GM23248 (cell line): ENCODE measurements at regions not wholly inside any gene's neighbourhood (a gene's known extent, or its start where the extent isn't known, plus 50 kb on each side); places are given as distances from the start of the nearest gene placed in this dataset.

Experiments
- EZH2 ChIP-seq: fragments of 200-600 bp; sonication (generic); IDR thresholded peaks from 2 replicates; pipeline ENCODE4 v1.6.1; 2018; ENCODE audit warnings: antibody characterized with exemption, mild to moderate bottlenecking; ENCODE audit not compliant: insufficient read depth, poor library complexity, severe bottlenecking
- EZH2phosphoT487 ChIP-seq: fragments of 200-600 bp; sonication (generic); IDR thresholded peaks from 2 replicates; pipeline ENCODE4 v1.6.1; 2018; ENCODE audit warnings: antibody characterized with exemption, moderate library complexity, mild to moderate bottlenecking, low read depth; ENCODE audit not compliant: insufficient read depth

DNA sequence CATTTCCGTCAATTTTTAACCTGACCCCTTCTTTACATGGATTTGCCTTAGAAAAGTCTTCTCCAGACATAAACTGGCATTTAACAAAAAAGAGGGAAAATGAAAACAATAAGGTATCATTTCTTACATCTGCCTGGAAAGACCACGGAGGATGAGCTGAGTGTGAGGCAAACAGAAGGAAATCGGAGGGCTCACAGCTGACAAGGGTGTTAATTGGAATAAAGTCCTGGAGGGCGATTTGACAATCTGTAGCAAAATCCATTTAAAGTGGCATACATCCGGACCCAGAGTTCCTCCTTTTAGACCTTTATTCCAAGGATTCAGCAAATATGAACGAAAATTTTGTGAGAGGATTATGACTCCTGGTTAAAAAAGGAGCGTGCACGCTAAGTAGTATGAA, 179.7 kb upstream of the COPS8 start:
- no peak for TF ChIP-seq EZH2
- TF ChIP-seq EZH2phosphoT487 = no peak
